Tibial nerve (tissue), 4 donors: ENCODE measurements at regions not wholly inside any gene's neighbourhood (a gene's known extent, or its start where the extent isn't known, plus 50 kb on each side); places are given as distances from the start of the nearest gene placed in this dataset.

Experiments used
- CTCF ChIP-seq, 5 experiments: fragments of 200-600 bp in 3 of 5; fragments of 450-650 bp in 2 of 5; sonication (generic) in 3 of 5; IDR thresholded peaks; one replicate each; pipeline ENCODE4 v1.5.1; 2016 to 2019; ENCODE audit warnings: antibody characterized with exemption in 5 of 5, mild to moderate bottlenecking in 3 of 5, moderate library complexity in 2 of 5
- EP300 ChIP-seq, 2 donors: sonication (generic); formaldehyde crosslinking; IDR thresholded peaks; one replicate each; pipeline ENCODE4 v1.6.1; 2017; ENCODE audit warnings: antibody characterized with exemption in 2 of 2, mild to moderate bottlenecking in 1 of 2

DNA sequence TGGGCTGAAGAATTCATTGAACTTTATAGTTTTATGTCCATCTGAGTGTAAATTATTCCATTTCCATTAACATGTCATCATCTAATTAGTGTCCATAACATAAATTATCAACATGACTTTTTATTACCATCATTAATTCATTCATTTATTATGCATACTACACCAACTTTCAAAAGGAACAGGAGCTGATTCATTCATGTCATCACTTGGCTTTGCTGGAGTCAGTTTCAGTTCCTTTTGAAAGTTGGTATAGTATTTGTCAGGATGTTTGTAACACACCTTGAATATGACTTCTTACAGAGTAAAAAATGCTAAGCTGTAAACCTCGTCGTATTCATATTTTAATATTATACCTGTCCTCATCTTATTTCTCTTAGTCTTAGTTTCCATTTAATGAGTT lies 298.0 kb upstream of the RBMS3 start:
- no peak for TF ChIP-seq EP300 (IDR thresholded peaks at IDR 0.05)
- no peak for TF ChIP-seq CTCF (IDR thresholded peaks at IDR 0.05)
